ENCODE measurements at regions not wholly inside any gene's neighbourhood (a gene's known extent, or its start where the extent isn't known, plus 50 kb on each side); places are given as distances from the start of the nearest gene placed in this dataset.

DNA sequence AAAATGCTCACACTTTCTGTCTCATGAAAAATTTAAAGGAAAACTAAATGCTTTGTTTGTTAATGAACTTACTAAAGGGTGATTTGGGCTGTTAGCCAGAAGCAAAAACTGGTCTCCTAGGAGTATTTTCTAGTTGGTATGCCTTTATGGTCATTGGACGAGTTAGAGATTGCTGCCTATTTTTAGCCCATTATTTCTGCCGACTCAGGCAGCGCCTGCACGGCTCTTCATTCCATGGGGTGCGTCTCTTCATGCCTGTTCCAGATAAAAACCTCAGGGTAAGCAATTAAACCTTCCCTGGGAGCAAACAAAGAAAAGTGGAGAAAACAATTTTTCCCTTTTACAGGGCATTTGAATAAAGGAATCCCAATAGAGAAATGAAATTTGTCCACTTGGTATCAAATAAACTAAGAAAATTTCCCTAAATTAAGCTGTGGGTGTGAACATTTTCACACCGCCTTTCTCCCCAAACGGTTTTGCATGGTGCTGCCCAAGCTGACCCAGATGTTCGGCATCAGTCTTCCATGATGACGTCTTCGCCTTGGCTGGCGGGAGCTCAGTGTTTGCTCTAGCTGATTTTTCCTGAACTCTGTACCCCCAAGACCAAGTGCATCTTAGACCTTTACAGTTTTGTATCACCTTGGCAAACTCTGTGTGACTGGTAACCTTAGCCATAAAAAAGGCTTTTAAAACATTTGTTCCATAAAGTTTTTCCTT, 61.7 kb upstream of the ADGRG2 start:
- TF ChIP-seq, protein P1, sequence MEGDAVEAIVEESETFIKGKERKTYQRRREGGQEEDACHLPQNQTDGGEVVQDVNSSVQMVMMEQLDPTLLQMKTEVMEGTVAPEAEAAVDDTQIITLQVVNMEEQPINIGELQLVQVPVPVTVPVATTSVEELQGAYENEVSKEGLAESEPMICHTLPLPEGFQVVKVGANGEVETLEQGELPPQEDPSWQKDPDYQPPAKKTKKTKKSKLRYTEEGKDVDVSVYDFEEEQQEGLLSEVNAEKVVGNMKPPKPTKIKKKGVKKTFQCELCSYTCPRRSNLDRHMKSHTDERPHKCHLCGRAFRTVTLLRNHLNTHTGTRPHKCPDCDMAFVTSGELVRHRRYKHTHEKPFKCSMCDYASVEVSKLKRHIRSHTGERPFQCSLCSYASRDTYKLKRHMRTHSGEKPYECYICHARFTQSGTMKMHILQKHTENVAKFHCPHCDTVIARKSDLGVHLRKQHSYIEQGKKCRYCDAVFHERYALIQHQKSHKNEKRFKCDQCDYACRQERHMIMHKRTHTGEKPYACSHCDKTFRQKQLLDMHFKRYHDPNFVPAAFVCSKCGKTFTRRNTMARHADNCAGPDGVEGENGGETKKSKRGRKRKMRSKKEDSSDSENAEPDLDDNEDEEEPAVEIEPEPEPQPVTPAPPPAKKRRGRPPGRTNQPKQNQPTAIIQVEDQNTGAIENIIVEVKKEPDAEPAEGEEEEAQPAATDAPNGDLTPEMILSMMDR (IDR thresholded peaks at IDR 0.05; ENCODE audit: low read depth, low read length), result no peak
- TF ChIP-seq, protein P2, sequence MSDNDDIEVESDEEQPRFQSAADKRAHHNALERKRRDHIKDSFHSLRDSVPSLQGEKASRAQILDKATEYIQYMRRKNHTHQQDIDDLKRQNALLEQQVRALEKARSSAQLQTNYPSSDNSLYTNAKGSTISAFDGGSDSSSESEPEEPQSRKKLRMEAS (IDR thresholded peaks at IDR 0.05; ENCODE audit: low read depth, low read length), result no peak
